WTC11 (cell line): ENCODE measurements at regions not wholly inside any gene's neighbourhood (a gene's known extent, or its start where the extent isn't known, plus 50 kb on each side); places are given as distances from the start of the nearest gene placed in this dataset.

Experiments
- ATAC-seq: fragments of 200-7000 bp; cut with Tn5 transposase; 2 replicates; pipeline ENCODE4 v1.10.0; 2021; ENCODE audit warnings: mild to moderate bottlenecking, moderate library complexity
- CTCF ChIA-PET: fragments of 300-600 bp; sonication (Branson Sonifier 250); formaldehyde crosslinking; loops from one replicate; lab custom pipeline; 2021; ENCODE audit warnings: antibody characterized with exemption; lab: Charles Lee
- POLR2A ChIA-PET: fragments of 350-600 bp; sonication (Branson Sonifier 250); formaldehyde crosslinking; loops from one replicate; lab custom pipeline; 2021; ENCODE audit warnings: antibody characterized with exemption; lab: Charles Lee
- DNase-seq: peaks from one replicate; pipeline ENCODE4 v3.0.0; 2021; ENCODE audit warnings: low spot score
- H3K27ac Mint-ChIP-seq: 2 replicates; pipeline ENCODE4 v1.8.0; 2021; ENCODE audit warnings: mixed read lengths
- H3K27me3 Mint-ChIP-seq: 2 replicates; pipeline ENCODE4 v1.8.0; 2021; ENCODE audit warnings: low read depth, mild to moderate bottlenecking, moderate library complexity, mixed read lengths
- H3K36me3 Mint-ChIP-seq: 2 replicates; pipeline ENCODE4 v1.8.0; 2021; ENCODE audit warnings: mixed read lengths
- H3K4me1 Mint-ChIP-seq: 2 replicates; pipeline ENCODE4 v1.8.0; 2022; ENCODE audit warnings: mixed read lengths
- H3K4me3 Mint-ChIP-seq: 2 replicates; pipeline ENCODE4 v1.8.0; 2021; ENCODE audit warnings: mild to moderate bottlenecking, moderate library complexity, mixed read lengths
- H3K9me3 Mint-ChIP-seq: 2 replicates; pipeline ENCODE4 v1.8.0; 2021; ENCODE audit warnings: mixed read lengths
- CBFB ChIP-seq: sonication (generic); formaldehyde crosslinking; IDR thresholded peaks from 2 replicates; pipeline ENCODE4 v1.8.1; 2022; ENCODE audit warnings: mild to moderate bottlenecking, low read depth, missing genetic modification reagents
- EMX1 ChIP-seq: fragments of 250-450 bp; sonication (Bioruptor Pico); IDR thresholded peaks from 2 replicates; pipeline ENCODE4 v1.8.0; 2021; ENCODE audit warnings: mild to moderate bottlenecking
- ERG ChIP-seq: fragments of 250-450 bp; sonication (Bioruptor Pico); IDR thresholded peaks from 2 replicates; pipeline ENCODE4 v1.8.0; 2021; ENCODE audit warnings: mild to moderate bottlenecking
- FOXP1 ChIP-seq: sonication (generic); formaldehyde crosslinking; IDR thresholded peaks from 2 replicates; pipeline ENCODE4 v1.8.0; 2022; ENCODE audit warnings: missing genetic modification reagents, mild to moderate bottlenecking, moderate library complexity, borderline replicate concordance
- NFYB ChIP-seq: sonication (generic); formaldehyde crosslinking; conservative IDR thresholded peaks from 2 replicates; pipeline ENCODE4 v1.8.0; 2022; ENCODE audit warnings: low read depth, missing genetic modification reagents
- OVOL2 ChIP-seq: fragments of 250-450 bp; sonication (Bioruptor Pico); IDR thresholded peaks from 2 replicates; pipeline ENCODE4 v1.9.0; 2021; ENCODE audit warnings: mild to moderate bottlenecking, borderline replicate concordance
- SOX15 ChIP-seq: fragments of 250-450 bp; sonication (Bioruptor Pico); IDR thresholded peaks from 2 replicates; pipeline ENCODE4 v1.9.0; 2021; ENCODE audit warnings: mild to moderate bottlenecking
- SP1 ChIP-seq: sonication (generic); formaldehyde crosslinking; conservative IDR thresholded peaks from 2 replicates; pipeline ENCODE4 v1.8.1; 2022; ENCODE audit warnings: missing genetic modification reagents
- TEAD1 ChIP-seq: sonication (generic); formaldehyde crosslinking; IDR thresholded peaks from 2 replicates; pipeline ENCODE4 v1.8.0; 2022; ENCODE audit warnings: mild to moderate bottlenecking, missing genetic modification reagents
- TP53 ChIP-seq: sonication (generic); formaldehyde crosslinking; IDR thresholded peaks from 2 replicates; pipeline ENCODE4 v1.8.1; 2023; ENCODE audit warnings: mild to moderate bottlenecking, missing genetic modification reagents
- ZNF281 ChIP-seq: sonication (generic); formaldehyde crosslinking; IDR thresholded peaks from 2 replicates; pipeline ENCODE4 v1.8.0; 2023; ENCODE audit warnings: mild to moderate bottlenecking, missing genetic modification reagents
- ZSCAN18 ChIP-seq: fragments of 250-450 bp; sonication (Bioruptor Pico); IDR thresholded peaks from 2 replicates; pipeline ENCODE4 v2.1.2; 2022; ENCODE audit warnings: mild to moderate bottlenecking, moderate library complexity
- TF ChIP-seq, protein P1 (sequence below): sonication (generic); formaldehyde crosslinking; IDR thresholded peaks from 2 replicates; pipeline ENCODE4 v1.8.0; 2023; ENCODE audit warnings: missing genetic modification reagents, mild to moderate bottlenecking, borderline replicate concordance
- TF ChIP-seq, protein P2 (sequence below): fragments of 250-450 bp; sonication (Bioruptor Pico); IDR thresholded peaks from 2 replicates; pipeline ENCODE4 v1.9.0; 2021; ENCODE audit warnings: moderate library complexity, mild to moderate bottlenecking, inconsistent platforms, borderline replicate concordance
- TF ChIP-seq, protein P3 (sequence below): sonication (generic); formaldehyde crosslinking; IDR thresholded peaks from 2 replicates; pipeline ENCODE4 v1.8.0; 2023; ENCODE audit warnings: missing genetic modification reagents
- TF ChIP-seq, protein P4 (sequence below): fragments of 250-450 bp; sonication (Bioruptor Pico); conservative IDR thresholded peaks from 2 replicates; pipeline ENCODE4 v1.9.0; 2021; ENCODE audit warnings: mild to moderate bottlenecking
- TF ChIP-seq, protein P5 (sequence below): sonication (generic); formaldehyde crosslinking; IDR thresholded peaks from 2 replicates; pipeline ENCODE4 v1.8.0; 2022; ENCODE audit warnings: mild to moderate bottlenecking, missing genetic modification reagents

- TF ChIP-seq CBFB (no peak), SP1 (no peak), NFYB (CRISPR knock-in tag) (no peak), OVOL2 (no peak)
- TF ChIP-seq, protein P1, sequence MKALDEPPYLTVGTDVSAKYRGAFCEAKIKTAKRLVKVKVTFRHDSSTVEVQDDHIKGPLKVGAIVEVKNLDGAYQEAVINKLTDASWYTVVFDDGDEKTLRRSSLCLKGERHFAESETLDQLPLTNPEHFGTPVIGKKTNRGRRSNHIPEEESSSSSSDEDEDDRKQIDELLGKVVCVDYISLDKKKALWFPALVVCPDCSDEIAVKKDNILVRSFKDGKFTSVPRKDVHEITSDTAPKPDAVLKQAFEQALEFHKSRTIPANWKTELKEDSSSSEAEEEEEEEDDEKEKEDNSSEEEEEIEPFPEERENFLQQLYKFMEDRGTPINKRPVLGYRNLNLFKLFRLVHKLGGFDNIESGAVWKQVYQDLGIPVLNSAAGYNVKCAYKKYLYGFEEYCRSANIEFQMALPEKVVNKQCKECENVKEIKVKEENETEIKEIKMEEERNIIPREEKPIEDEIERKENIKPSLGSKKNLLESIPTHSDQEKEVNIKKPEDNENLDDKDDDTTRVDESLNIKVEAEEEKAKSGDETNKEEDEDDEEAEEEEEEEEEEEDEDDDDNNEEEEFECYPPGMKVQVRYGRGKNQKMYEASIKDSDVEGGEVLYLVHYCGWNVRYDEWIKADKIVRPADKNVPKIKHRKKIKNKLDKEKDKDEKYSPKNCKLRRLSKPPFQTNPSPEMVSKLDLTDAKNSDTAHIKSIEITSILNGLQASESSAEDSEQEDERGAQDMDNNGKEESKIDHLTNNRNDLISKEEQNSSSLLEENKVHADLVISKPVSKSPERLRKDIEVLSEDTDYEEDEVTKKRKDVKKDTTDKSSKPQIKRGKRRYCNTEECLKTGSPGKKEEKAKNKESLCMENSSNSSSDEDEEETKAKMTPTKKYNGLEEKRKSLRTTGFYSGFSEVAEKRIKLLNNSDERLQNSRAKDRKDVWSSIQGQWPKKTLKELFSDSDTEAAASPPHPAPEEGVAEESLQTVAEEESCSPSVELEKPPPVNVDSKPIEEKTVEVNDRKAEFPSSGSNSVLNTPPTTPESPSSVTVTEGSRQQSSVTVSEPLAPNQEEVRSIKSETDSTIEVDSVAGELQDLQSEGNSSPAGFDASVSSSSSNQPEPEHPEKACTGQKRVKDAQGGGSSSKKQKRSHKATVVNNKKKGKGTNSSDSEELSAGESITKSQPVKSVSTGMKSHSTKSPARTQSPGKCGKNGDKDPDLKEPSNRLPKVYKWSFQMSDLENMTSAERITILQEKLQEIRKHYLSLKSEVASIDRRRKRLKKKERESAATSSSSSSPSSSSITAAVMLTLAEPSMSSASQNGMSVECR (CRISPR knock-in tag) = no peak
- TF ChIP-seq, protein P2, sequence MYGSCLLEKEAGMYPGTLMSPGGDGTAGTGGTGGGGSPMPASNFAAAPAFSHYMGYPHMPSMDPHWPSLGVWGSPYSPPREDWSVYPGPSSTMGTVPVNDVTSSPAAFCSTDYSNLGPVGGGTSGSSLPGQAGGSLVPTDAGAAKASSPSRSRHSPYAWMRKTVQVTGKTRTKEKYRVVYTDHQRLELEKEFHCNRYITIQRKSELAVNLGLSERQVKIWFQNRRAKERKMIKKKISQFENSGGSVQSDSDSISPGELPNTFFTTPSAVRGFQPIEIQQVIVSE (CRISPR knock-in tag) = no peak
- TF ChIP-seq, all 79 proteins: peak for 0
Measured at GRCh38 chr6:134863763-134864510, 86.0 kb downstream of the ALDH8A1 start (continued).

DNA sequence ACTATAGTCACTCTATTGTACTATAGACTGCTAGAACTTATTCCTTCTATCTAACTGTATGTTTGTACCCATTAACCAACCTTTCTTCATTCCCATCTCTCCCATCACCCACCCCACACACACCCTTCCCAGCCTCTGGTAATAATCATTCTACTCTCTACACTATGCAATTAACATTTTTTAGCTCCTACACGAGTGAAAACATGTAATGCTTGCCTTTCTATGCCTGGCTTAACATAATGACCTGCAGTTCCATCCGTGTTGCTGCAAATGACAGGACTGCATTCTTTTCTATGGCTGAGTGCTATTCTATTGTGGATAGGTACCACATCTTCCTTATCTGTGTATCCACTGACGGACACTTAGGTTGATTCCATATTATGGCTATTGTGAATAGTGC is 95.5 kb downstream of the ALDH8A1 start:
- no peak overlapping the region for H3K4me3 Mint-ChIP-seq
- ATAC-seq (no peak), DNase-seq (no peak)
- ChIA-PET POLR2A (no interaction called here), CTCF (no interaction called here)
- TF ChIP-seq TEAD1 (CRISPR knock-in tag) (no peak), SOX15 (CRISPR knock-in tag) (no peak)
- no peak overlapping the region for H3K27ac Mint-ChIP-seq
- no peaks in the 10 kb centered on the region for H3K36me3 Mint-ChIP-seq
- no peaks in the 10 kb centered on the region for H3K27me3 Mint-ChIP-seq
- H3K9me3 Mint-ChIP-seq = peaks cover 5% of the 10 kb centered on the region
- H3K4me1 Mint-ChIP-seq = peaks cover 14% of the 10 kb centered on the region

- Mint-ChIP-seq H3K4me1 (peaks cover 14% of the 10 kb centered on the region), H3K4me3 (no peak overlapping the region), H3K27me3 (no peaks in the 10 kb centered on the region), H3K27ac (no peak overlapping the region), H3K36me3 (no peaks in the 10 kb centered on the region), H3K9me3 (peaks cover 2% of the 10 kb centered on the region)
- ATAC-seq (no peak), DNase-seq (no peak)
- ChIA-PET CTCF (interaction anchor here (0.7 to 1.0 kb wide), 2 partner anchors 680 to 753 kb away, joined by 3 read pairs; no protein-coding TSS in a partner anchor), POLR2A (no interaction called here)
- TF ChIP-seq ZNF281 (no peak), EMX1 (CRISPR knock-in tag) (no peak), TP53 (no peak), FOXP1 (no peak), ERG (CRISPR knock-in tag) (no peak), ZSCAN18 (CRISPR knock-in tag) (no peak)
- TF ChIP-seq, protein P3, sequence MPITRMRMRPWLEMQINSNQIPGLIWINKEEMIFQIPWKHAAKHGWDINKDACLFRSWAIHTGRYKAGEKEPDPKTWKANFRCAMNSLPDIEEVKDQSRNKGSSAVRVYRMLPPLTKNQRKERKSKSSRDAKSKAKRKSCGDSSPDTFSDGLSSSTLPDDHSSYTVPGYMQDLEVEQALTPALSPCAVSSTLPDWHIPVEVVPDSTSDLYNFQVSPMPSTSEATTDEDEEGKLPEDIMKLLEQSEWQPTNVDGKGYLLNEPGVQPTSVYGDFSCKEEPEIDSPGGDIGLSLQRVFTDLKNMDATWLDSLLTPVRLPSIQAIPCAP = no peak
- TF ChIP-seq, protein P4, sequence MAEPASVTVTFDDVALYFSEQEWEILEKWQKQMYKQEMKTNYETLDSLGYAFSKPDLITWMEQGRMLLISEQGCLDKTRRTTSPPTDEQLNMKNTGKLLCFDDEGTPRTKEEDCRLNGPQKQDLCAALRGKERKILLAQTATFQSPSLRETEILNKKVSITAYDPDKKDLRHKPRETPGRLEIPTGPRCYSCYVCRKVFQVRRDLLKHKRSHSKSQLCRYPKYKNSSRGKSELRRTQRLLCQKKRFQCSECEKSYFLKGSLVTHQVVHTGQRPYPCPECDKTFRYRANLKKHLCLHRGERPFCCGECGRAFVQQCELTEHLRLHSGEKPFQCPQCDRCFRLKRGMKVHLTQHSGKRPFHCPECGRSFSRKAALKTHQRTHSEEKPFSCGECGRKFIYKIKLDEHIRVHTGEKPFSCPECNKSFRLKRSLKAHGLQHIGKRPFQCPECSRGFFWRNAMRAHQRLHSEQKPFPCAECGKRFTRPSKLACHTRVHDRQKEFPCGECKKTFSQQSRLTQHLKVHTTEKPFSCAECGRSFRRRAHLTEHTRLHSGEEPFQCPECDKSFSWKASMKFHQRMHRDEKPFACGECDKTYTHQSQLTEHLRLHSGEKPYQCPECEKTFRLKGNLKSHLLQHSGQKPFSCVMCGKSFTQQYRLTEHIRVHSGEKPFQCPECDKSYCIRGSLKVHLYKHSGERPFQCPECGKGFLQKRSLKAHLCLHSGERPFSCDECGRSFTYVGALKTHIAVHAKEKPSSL (CRISPR knock-in tag) = no peak
- TF ChIP-seq, protein P5, sequence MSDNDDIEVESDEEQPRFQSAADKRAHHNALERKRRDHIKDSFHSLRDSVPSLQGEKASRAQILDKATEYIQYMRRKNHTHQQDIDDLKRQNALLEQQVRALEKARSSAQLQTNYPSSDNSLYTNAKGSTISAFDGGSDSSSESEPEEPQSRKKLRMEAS (CRISPR knock-in tag) = no peak
Measured at GRCh38 chr6:134853111-134854055, 96.5 kb downstream of the ALDH8A1 start.
